ENCODE measurements at regions not wholly inside any gene's neighbourhood (a gene's known extent, or its start where the extent isn't known, plus 50 kb on each side); places are given as distances from the start of the nearest gene placed in this dataset.

GRCh38 chr1:201688514-201688913 lies 140.4 kb upstream of the IPO9 start:
- no peak for TF ChIP-seq CTCF (IDR thresholded peaks at IDR 0.05)
- TF ChIP-seq POLR2A (IDR thresholded peaks at IDR 0.05), result no peak

Data from thyroid gland (tissue), 4 donors.